ENCODE measurements at regions not wholly inside any gene's neighbourhood (a gene's known extent, or its start where the extent isn't known, plus 50 kb on each side); places are given as distances from the start of the nearest gene placed in this dataset.

- no peak for DNase-seq
Measured at GRCh38 chr11:127362754-127363308, 362.3 kb upstream of the KIRREL3 start.

DNA sequence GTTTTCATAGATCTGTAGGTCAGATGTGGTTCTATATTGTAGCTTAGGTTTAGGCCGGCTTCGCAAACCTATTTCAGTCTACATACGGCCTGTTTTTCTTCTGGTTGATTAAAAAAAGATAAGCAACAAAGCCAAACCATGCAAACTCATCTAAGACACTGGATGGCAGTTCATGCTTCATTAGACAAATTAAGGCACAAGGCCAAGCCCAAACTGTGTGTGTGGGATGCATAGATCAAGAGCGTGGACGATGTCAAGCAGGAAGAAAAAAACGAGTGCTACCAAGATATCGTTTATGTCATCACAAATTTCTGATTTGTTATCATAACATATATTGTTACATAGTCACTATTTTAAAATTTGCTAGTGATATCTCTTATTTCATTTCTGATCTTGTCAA is 357.6 kb upstream of the KIRREL3 start:
- no peak for DNase-seq

DNA sequence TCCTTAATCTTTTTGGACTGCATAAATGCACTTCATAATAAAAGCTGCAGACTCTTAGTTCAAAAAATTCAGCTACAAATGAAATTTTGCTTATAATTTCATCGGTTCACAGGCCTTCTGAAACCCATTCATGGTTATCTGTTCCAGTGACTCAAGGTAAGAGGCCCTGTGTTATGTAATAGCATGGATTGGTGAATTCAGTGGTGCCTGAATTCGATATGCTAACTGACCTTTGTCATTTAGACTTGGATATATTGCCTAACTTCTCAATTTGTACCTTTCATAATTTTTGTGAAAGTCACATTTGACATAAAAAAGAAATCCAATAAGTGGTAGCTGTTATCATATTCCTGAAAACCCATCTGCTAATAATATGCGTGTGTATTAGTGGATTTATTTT is 349.9 kb upstream of the KIRREL3 start:
- no peak for DNase-seq

DNA sequence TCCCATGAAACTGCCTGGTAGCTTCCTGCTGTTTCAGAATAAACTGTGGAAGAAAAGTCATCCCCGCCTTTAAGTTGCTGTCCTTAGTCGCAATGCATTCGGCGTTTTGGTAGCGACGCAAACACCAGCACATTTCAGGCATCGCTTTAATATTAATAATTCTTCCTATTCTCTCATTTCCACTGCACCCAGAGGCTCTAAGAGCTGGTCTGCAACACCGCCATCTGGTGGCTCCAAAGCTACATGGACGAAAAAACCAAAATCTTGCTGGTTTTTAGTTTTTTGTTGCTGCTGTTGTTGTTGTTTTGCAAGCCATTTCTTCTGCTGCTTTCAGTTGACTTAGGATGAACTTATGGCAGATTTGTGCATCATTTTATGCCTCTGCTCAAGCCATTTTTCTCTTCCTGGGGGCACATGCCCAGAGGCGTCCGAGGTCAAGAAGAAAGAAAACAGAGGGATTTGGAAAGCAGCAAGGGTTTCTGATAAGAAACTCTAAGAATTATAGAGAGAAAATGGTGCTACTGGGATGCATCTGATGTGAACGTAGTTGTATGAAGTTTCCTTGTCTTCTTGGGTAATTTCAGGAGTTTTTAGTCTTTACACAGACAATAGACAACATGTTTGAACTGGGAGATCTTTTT is 345.4 kb upstream of the KIRREL3 start:
- DNase-seq = no peak

DNA sequence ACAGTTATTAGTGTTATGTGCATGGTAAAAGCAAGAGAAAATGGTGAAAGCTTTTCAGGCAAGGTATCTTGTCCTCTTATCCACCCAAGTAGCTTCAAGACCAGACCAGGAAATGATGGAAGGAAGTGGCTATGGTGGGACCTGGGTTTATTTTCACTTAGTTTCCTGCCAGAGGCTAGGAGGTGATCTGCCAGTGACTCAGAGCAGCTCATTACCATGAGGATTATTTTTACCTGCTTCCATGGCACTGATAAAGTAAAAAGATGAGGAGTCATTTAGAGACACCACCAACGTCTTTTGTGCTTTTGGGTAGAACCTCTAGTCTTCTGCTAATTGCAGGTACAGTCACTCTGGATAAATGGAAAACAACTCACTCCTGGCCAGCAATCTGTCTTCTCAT is 339.9 kb upstream of the KIRREL3 start:
- DNase-seq = no peak

DNA sequence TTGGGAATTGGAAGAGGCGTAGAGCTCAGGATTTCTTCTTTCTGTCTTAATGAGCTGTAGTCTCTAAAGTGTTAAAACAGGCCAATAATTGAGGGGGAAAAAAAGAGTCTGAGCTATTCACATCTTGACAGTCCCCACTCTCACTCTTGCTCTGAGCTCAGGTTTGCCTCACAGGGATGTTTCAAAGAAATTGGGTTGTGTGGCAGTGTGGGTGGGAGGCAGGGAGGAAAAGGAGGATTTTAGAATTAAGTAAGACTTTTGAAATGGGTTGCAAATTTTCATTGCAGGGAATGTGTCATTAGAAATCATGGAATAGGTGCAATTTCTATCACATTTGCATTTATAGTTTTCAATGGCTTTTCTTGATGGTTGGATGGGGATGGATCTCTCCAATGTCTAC is 338.8 kb upstream of the KIRREL3 start:
- no peak for DNase-seq

DNA sequence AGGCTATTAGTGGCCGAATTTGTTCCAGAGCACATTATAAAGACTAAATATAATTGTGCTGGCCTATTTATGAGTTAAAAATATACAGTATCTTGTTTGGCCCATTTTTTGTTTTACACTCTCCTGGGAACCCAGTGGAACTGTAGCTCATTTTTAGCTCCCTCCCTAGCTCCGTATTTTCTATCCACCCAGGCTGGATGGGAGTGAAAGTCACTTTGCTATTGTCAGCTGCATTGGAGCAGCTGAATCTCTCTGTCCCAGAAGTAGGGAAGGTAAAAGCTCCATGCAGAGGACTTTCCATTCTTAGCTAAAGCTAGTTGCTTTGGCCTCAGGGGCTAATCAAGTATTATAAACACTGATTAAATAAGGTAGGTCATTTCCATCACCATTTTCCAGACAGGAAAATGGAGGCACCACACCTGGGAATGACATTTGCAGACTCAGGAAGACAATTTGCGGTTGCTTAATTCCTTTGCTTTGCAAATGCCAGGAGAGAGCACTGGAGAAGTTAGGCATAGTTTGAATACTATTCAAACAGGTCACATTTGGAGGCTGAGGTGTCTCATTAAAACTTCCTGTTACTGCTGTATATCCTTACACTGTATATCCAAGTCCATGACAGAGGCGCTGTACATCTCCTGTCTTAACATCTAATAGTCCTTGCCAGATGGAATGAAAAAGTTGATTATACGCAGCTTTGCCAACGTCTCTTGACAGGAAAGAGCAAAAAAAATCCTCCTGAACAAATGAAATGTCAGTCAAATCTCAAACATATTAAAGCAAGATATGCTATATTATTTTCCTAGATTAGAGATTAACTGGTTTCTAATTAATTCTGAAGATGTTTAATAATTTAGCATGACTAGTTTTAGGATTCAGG is 338.1 kb upstream of the KIRREL3 start:
- no peak for DNase-seq

GRCh38 chr11:127334466-127334865 is 333.9 kb upstream of the KIRREL3 start:
- DNase-seq = no peak

GRCh38 chr11:127332896-127333295 is 332.3 kb upstream of the KIRREL3 start:
- DNase-seq = no peak

- no peak for DNase-seq
Measured at GRCh38 chr11:127330044-127330443, 329.5 kb upstream of the KIRREL3 start.

- no peak for DNase-seq
Measured at GRCh38 chr11:127308291-127308690, 307.7 kb upstream of the KIRREL3 start.

DNA sequence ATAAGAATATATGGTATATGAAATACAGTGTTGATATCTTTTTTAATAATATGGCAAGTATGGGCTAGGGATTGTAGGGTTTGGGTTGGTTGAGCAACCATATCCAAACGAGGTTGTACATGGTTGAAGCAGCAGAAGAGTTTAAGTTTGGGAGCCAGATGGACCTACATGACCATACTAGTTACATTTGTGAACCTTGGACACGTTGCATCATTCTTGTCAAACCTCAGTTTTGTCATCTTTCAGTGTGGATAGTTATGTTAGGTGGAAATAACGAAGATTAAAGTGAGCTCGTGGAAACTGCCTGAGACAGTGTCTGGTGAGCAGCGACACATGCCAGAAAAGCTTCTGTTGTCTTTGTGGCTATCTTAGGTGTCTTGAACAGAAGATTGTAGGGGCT is 307.1 kb upstream of the KIRREL3 start:
- no peak for DNase-seq

DNA sequence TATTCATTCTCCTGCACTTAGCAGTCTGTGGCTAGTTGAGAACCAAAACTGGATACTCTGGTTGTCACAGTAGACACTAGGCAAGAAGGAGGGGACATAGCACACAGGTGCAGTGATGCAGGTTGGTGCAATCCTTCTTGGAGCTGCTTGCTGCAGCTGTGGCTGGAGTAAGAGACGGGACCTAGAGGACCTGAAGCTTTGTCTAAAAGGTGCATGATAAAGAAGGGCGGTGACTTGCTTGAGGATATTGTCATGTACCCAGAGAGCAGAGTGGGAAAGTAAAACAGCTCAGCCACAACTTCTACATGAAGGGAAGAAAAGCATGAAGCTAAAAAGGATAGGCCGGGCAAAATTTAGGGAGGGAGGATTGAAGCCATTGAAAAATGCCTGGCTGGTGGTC is 304.1 kb upstream of the KIRREL3 start:
- DNase-seq = no peak

DNA sequence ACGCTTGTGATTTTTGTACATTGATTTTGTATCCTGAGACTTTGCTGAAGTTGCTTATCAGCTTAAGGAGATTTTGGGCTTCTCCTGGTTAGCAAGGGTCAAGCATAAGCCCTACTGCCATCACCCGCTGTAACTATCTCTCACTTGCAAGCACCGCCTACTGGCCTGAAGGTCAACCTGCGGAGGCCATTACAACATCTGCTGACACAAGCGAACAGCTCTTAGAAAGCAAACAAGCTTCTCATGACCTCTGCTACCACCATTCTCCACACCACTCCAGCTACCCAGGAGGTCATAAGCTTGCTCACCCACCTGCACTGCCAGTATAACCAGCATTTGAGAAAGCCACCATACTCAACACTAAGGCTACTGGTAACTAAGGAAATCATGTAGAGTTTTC is 288.4 kb upstream of the KIRREL3 start:
- no peak for DNase-seq

DNA sequence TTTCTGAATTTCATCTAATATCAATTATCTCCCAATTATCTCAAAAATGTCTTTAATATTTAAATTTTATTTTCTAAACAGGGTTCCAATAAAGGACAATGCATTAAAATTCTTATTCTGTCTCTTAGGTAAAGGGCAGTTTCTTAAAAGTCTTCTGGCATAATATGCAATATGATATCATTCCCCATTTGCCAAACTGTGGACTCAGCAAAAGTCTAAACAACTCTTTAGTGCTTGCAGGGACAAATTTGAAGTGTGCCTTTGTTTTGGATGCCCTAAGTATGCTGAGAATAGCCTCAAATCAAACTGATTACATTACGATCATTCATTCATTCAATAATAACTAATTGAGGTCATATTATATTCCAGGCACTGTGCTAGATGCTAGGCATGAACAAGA is 281.0 kb upstream of the KIRREL3 start:
- no peak for DNase-seq

GRCh38 chr11:127275774-127276173 is 275.2 kb upstream of the KIRREL3 start:
- DNase-seq = no peak

DNA sequence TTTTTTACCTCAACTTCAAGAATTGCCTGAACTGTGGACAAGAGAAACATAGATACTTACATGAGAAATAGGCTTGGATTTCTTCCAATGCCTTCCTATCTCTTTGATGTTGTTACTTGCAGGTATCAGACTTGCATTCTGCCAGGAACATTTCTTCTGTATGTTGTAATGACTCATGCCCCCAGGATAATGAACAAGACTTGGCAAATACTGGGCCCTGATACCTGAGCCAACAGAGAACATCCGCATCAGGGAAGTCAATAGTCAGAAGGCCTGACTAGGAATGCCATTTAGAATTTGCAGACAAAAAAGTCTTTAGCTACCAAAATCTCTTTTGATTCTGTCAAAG is 273.7 kb upstream of the KIRREL3 start:
- DNase-seq = no peak

GRCh38 chr11:127273593-127274327 is 273.2 kb upstream of the KIRREL3 start:
- DNase-seq = no peak

DNA sequence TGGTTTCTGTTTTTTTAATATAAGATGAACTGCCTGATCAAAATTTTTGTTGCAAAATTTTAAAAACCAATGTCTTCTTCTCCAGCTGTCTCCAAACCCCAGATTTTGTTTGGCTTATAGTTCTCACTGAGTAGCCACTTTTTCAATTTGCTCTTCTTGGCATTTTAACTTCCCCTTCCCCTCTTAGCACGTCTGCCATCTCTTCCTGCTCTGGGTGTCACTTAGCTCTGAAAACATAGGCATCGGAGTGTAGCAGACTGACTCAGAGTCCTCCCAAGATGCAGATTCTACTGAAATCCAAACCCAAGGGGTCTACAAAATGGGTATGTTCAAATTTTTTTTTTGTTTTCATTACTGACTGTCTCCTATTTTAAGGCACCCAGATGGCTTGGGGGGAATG is 270.3 kb upstream of the KIRREL3 start:
- no peak for DNase-seq

DNA sequence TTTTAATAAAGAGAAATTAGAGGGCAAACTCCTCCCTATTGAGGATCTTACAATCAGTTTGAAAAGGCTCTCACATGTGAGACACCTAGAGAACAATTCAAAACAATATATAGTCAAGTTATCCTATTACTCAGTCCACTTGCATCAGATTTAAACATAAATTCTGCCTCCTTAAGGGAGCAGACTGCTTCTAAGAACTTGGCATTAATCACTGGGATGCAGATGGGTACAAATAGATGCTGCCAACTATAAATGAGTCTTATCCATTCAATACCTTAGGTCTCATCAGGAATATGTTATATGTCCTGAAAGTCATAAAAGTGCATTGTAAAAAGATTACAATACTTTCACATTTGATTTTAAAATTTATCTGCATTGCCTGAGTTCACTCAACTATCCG is 269.3 kb upstream of the KIRREL3 start:
- no peak for DNase-seq

DNA sequence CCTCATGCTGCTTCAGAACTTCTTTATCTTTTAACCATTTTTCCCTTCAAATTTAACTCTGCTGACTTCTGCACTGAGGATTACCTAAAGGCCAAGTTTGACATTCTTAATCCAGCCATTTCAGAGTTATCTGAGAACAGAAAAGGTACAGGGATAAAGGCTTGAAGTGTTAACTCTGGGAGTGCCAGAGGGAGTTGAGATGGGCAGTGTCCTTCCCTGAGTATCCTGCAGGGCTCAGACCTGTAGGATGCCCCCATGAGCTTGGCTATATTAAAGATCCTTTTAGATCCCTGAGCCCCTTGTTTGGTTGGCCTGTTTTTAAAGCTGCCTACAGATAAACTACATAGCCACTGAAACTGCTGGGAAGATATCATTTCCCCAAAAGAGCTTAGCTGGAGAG is 268.4 kb upstream of the KIRREL3 start:
- no peak for DNase-seq

GRCh38 chr11:127268521-127268920 is 268.0 kb upstream of the KIRREL3 start:
- no peak for DNase-seq

GRCh38 chr11:127259102-127259501 is 258.5 kb upstream of the KIRREL3 start:
- DNase-seq = no peak

- DNase-seq = no peak
Measured at GRCh38 chr11:127255209-127255608, 254.6 kb upstream of the KIRREL3 start.

Data from MV-4-11 (cell line).